Central memory CD8-positive, alpha-beta T cell (primary cell): ENCODE measurements at regions not wholly inside any gene's neighbourhood (a gene's known extent, or its start where the extent isn't known, plus 50 kb on each side); places are given as distances from the start of the nearest gene placed in this dataset.

ENCODE experiments used
- ATAC-seq: fragments of 150-1000 bp; cut with Tn5 transposase; replicated peaks from 2 replicates; pipeline ENCODE4 v1.10.0; 2022; ENCODE audit warnings: mild to moderate bottlenecking, moderate FRiP score, moderate number of reproducible peaks; ENCODE audit not compliant: poor library complexity, severe bottlenecking; ENCODE audit errors: extremely low read depth
- DNase-seq, 2 donors: peaks; one replicate each; pipeline ENCODE4 v3.0.0; 2021; ENCODE audit warnings: low spot score in 2 of 2
- H3K27ac Mint-ChIP-seq: one replicate; pipeline ENCODE4 v1.8.0; 2022; ENCODE audit warnings: low read depth, mild to moderate bottlenecking, moderate library complexity, mixed read lengths
- H3K27me3 Mint-ChIP-seq: one replicate; pipeline ENCODE4 v1.8.0; 2022; ENCODE audit warnings: mixed read lengths
- H3K36me3 Mint-ChIP-seq: one replicate; pipeline ENCODE4 v1.8.0; 2022; ENCODE audit warnings: mild to moderate bottlenecking, moderate library complexity, mixed read lengths; ENCODE audit not compliant: insufficient read depth
- H3K4me1 Mint-ChIP-seq: one replicate; pipeline ENCODE4 v1.8.0; 2022; ENCODE audit warnings: mixed read lengths
- H3K4me3 Mint-ChIP-seq: one replicate; pipeline ENCODE4 v1.8.0; 2022; ENCODE audit warnings: mild to moderate bottlenecking, moderate library complexity, mixed read lengths
- H3K9me3 Mint-ChIP-seq: one replicate; pipeline ENCODE4 v1.8.0; 2022; ENCODE audit warnings: mixed read lengths

- no peaks in the 10 kb centered on the region for H3K36me3 Mint-ChIP-seq
- no peak overlapping the region for H3K4me3 Mint-ChIP-seq
- H3K4me1 Mint-ChIP-seq, result no peaks in the 10 kb centered on the region
- DNase-seq, result no peak
- H3K27ac Mint-ChIP-seq, result no peak overlapping the region
- no peak for ATAC-seq
- H3K27me3 Mint-ChIP-seq, result peaks cover 20% of the 10 kb centered on the region
- H3K9me3 Mint-ChIP-seq, result no peaks in the 10 kb centered on the region
Measured at GRCh38 chr14:59117754-59118528, 70.5 kb upstream of the DAAM1 start.

GRCh38 chr14:59120921-59121320 is 67.5 kb upstream of the DAAM1 start:
- ATAC-seq (no peak), DNase-seq (no peak)
- H3K4me1 Mint-ChIP-seq, result no peaks in the 10 kb centered on the region
- H3K27ac Mint-ChIP-seq, result no peak overlapping the region
- H3K9me3 Mint-ChIP-seq, result no peaks in the 10 kb centered on the region
- no peak overlapping the region for H3K4me3 Mint-ChIP-seq
- no peaks in the 10 kb centered on the region for H3K36me3 Mint-ChIP-seq
- H3K27me3 Mint-ChIP-seq, result peaks cover 50% of the 10 kb centered on the region

- Mint-ChIP-seq H3K4me3 (no peak overlapping the region), H3K4me1 (no peaks in the 10 kb centered on the region), H3K36me3 (no peaks in the 10 kb centered on the region), H3K27ac (no peak overlapping the region), H3K27me3 (peaks cover 54% of the 10 kb centered on the region), H3K9me3 (no peaks in the 10 kb centered on the region)
- DNase-seq, result no peak
- ATAC-seq, result no peak
Measured at GRCh38 chr14:59123531-59123930, 64.9 kb upstream of the DAAM1 start.

- H3K9me3 Mint-ChIP-seq, result no peaks in the 10 kb centered on the region
- ATAC-seq, result no peak
- H3K4me3 Mint-ChIP-seq, result no peak overlapping the region
- no peak for DNase-seq
- H3K27ac Mint-ChIP-seq, result no peak overlapping the region
- no peaks in the 10 kb centered on the region for H3K4me1 Mint-ChIP-seq
- peaks cover 59% of the 10 kb centered on the region for H3K27me3 Mint-ChIP-seq
- H3K36me3 Mint-ChIP-seq, result no peaks in the 10 kb centered on the region
Measured at GRCh38 chr14:59123975-59124374, 64.5 kb upstream of the DAAM1 start.

GRCh38 chr14:59125156-59125555 is 63.3 kb upstream of the DAAM1 start:
- Mint-ChIP-seq H3K9me3 (no peaks in the 10 kb centered on the region), H3K36me3 (no peaks in the 10 kb centered on the region), H3K27me3 (peaks cover 60% of the 10 kb centered on the region), H3K27ac (no peak overlapping the region), H3K4me3 (no peak overlapping the region), H3K4me1 (no peaks in the 10 kb centered on the region)
- no peak for ATAC-seq
- DNase-seq, result no peak

GRCh38 chr14:59126714-59127436 is 61.6 kb upstream of the DAAM1 start:
- ATAC-seq, result peak; percentile 65
- Mint-ChIP-seq H3K9me3 (no peaks in the 10 kb centered on the region), H3K4me3 (no peak overlapping the region), H3K27ac (no peak overlapping the region), H3K4me1 (no peaks in the 10 kb centered on the region), H3K27me3 (peaks cover 52% of the 10 kb centered on the region), H3K36me3 (no peaks in the 10 kb centered on the region)
- no peak for DNase-seq

- DNase-seq (no peak), ATAC-seq (no peak)
- no peak overlapping the region for H3K4me3 Mint-ChIP-seq
- no peaks in the 10 kb centered on the region for H3K4me1 Mint-ChIP-seq
- no peak overlapping the region for H3K27ac Mint-ChIP-seq
- H3K27me3 Mint-ChIP-seq, result peaks cover 58% of the 10 kb centered on the region
- H3K9me3 Mint-ChIP-seq, result no peaks in the 10 kb centered on the region
- H3K36me3 Mint-ChIP-seq, result no peaks in the 10 kb centered on the region
Measured at GRCh38 chr14:59127437-59127732, 61.1 kb upstream of the DAAM1 start.

GRCh38 chr14:59130462-59130861 is 58.0 kb upstream of the DAAM1 start:
- Mint-ChIP-seq H3K9me3 (no peaks in the 10 kb centered on the region), H3K4me1 (no peaks in the 10 kb centered on the region), H3K36me3 (no peaks in the 10 kb centered on the region), H3K4me3 (no peak overlapping the region), H3K27me3 (peaks cover 50% of the 10 kb centered on the region), H3K27ac (no peak overlapping the region)
- no peak for ATAC-seq
- no peak for DNase-seq

GRCh38 chr14:59131938-59132795 is 56.3 kb upstream of the DAAM1 start:
- H3K4me3 Mint-ChIP-seq, result no peak overlapping the region
- no peaks in the 10 kb centered on the region for H3K36me3 Mint-ChIP-seq
- no peak overlapping the region for H3K27ac Mint-ChIP-seq
- peaks cover 56% of the 10 kb centered on the region for H3K27me3 Mint-ChIP-seq
- H3K4me1 Mint-ChIP-seq, result no peaks in the 10 kb centered on the region
- no peak for DNase-seq
- H3K9me3 Mint-ChIP-seq, result no peaks in the 10 kb centered on the region
- no peak for ATAC-seq

- no peaks in the 10 kb centered on the region for H3K9me3 Mint-ChIP-seq
- peaks cover 60% of the 10 kb centered on the region for H3K27me3 Mint-ChIP-seq
- no peak overlapping the region for H3K4me3 Mint-ChIP-seq
- H3K36me3 Mint-ChIP-seq, result no peaks in the 10 kb centered on the region
- H3K27ac Mint-ChIP-seq, result no peak overlapping the region
- no peaks in the 10 kb centered on the region for H3K4me1 Mint-ChIP-seq
- ATAC-seq, result no peak
- no peak for DNase-seq
Measured at GRCh38 chr14:59132796-59133494, 55.5 kb upstream of the DAAM1 start.

- H3K27ac Mint-ChIP-seq, result no peak overlapping the region
- H3K36me3 Mint-ChIP-seq, result no peaks in the 10 kb centered on the region
- no peaks in the 10 kb centered on the region for H3K4me1 Mint-ChIP-seq
- DNase-seq (no peak), ATAC-seq (no peak)
- no peak overlapping the region for H3K4me3 Mint-ChIP-seq
- H3K9me3 Mint-ChIP-seq, result no peaks in the 10 kb centered on the region
- peaks cover 54% of the 10 kb centered on the region for H3K27me3 Mint-ChIP-seq
Measured at GRCh38 chr14:59133709-59134108, 54.8 kb upstream of the DAAM1 start.

- DNase-seq (no peak), ATAC-seq (no peak)
- H3K36me3 Mint-ChIP-seq, result no peaks in the 10 kb centered on the region
- H3K4me1 Mint-ChIP-seq, result no peaks in the 10 kb centered on the region
- no peak overlapping the region for H3K4me3 Mint-ChIP-seq
- H3K27ac Mint-ChIP-seq, result no peak overlapping the region
- peaks cover 48% of the 10 kb centered on the region for H3K27me3 Mint-ChIP-seq
- no peaks in the 10 kb centered on the region for H3K9me3 Mint-ChIP-seq
Measured at GRCh38 chr14:59134307-59134706, 54.2 kb upstream of the DAAM1 start.
